Esophagus mucosa (tissue), 1 donor: ENCODE measurements at regions not wholly inside any gene's neighbourhood (a gene's known extent, or its start where the extent isn't known, plus 50 kb on each side); places are given as distances from the start of the nearest gene placed in this dataset.

Experiments used
- ATAC-seq: fragments of 200-7000 bp; cut with Tn5 transposase; one replicate; pipeline ENCODE4 v1.9.1; 2020
- donor health status: DM: yes; HTN: yes; CAD: no.

DNA sequence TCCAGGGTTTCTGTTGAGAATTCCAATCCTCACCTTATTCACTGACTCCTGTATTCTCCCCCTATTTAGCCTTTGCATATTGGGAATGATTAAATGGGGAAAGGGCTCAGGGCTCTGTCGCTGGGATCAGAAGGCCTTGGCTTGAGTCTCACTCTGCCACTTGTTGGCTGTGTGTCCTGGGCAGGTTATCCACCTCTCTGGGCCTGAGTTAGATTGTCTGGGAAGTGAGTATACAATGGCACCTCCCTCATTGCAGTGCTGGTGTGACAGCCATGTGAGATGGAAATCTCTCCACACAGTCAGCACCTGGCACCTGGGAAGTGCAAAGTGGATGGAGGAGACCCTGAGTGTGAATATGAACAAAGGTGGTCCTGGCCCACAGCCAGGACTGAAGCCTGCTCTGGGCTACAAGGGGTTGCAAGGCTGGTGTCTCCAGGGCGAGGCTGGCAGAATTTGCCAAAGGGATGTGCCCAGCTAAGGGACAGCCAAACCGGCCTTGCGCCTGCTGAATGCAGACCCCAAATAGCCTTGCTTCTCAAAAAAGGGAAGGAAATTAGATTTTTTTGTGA, 200.0 kb upstream of the PMEPA1 start:
- no peak for ATAC-seq

- no peak for ATAC-seq
Measured at GRCh38 chr20:57908704-57909630, 199.2 kb upstream of the PMEPA1 start.

DNA sequence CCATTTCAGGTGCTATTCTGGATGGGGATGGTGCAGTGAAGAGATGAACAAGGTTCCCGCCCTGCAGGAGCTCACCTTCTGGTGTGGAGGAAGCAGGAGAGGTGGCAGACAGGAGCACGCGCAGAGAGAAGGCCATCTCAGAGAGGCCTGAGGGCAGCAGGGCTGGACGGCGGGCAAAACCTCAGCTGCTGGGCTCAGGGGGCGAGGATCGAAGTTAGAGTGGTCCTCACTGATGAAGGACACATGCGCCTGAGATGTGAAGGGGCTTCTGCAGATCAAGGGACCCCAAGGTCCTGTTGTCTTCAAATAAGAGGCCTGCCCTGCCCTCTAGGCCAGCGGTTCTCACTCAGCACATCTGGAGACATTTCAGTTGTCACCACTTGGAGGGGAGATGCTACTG, 198.4 kb upstream of the PMEPA1 start:
- ATAC-seq, result no peak

DNA sequence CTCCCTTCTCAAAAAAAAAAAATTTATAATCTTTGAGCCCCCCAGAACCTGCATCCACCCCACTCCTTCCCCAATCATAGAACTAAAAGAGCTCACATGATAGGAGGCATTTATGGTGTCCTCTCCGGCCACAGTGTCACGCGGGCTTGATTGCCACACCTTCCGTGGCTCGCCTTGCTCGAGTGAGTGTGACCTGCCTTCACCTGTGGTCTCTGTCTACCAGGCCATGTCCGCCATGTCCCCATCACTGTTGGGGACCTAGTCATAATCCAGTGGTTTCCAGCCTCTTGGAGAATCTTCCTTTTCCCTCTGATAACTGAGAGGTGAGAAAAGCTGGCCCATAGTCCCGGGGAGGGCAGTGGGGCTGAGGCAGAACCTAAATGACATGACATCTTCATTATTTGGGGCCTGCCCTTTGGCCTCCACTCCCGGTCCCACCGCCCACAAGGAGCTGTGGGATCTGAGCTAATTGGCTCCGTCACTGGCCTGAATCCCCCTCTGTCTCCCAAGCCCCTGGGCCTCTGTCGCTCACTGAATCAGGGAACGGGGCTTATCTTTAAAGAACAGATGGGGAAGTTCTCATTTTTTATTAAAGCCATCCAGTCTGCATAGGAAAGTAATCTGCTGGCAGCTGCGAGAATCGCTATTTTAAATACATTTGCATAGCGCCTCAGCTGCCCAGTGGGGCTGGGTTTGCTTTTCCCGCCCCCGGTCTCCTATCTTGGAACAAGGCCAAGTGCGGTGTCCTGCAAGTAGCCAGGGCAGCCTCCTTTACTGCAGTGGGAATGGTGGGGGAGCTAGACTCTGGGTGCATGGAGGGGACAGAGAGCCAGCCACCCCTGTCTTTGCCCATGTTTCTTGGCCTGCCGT, 197.6 kb upstream of the PMEPA1 start:
- ATAC-seq, result no peak

- no peak for ATAC-seq
Measured at GRCh38 chr20:57905448-57905847, 195.6 kb upstream of the PMEPA1 start.

- no peak for ATAC-seq
Measured at GRCh38 chr20:57904314-57905105, 194.7 kb upstream of the PMEPA1 start.

- ATAC-seq, result peak; percentile 34
Measured at GRCh38 chr20:57902473-57902872, 192.7 kb upstream of the PMEPA1 start.

- no peak for ATAC-seq
Measured at GRCh38 chr20:57901526-57901925, 191.7 kb upstream of the PMEPA1 start.

GRCh38 chr20:57900226-57900905, 190.6 kb upstream of the PMEPA1 start:
- no peak for ATAC-seq

DNA sequence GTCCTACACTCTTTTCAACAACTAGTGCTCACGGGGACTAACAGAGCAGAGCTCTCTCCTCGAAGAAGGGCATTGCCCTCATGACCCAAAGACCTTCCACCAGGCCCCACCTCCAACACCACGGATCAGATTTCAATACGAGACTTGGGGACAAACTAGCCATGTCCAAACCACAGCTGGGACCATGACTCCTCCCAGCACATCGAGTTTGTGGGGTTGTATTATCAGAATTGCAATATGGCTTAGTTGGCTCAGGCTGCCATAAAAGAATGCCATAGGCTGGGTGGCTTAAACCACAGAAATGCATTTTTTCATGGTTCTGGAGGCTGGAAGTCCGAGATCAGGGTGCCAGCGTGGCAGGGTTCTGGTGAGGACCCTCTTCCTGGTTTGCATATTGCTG, 189.7 kb upstream of the PMEPA1 start:
- ATAC-seq, result no peak

DNA sequence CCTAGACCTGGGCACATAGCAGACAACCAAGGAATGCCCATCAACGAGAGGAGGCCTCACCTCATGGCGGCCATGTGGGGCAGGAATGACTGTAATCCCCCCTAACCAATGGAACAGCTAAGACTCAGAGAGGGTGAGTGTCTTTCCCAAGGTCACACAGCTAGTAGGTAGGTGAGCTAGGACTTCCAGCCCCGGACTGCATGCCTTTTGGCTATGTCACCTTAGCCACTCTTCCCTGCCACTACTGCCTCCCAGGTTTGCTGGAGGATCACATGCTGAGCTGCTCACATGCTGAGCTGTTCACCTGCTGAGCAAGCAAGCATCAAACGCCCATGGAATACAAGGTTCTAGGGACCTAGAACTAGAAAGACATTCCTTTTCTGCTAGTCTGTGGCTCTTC, 188.5 kb upstream of the PMEPA1 start:
- ATAC-seq, result no peak

GRCh38 chr20:57897891-57898290, 188.1 kb upstream of the PMEPA1 start:
- ATAC-seq, result no peak

- ATAC-seq, result no peak
Measured at GRCh38 chr20:57897156-57897874, 187.5 kb upstream of the PMEPA1 start.

- ATAC-seq, result no peak
Measured at GRCh38 chr20:57896563-57896962, 186.7 kb upstream of the PMEPA1 start.

GRCh38 chr20:57896017-57896416, 186.2 kb upstream of the PMEPA1 start:
- no peak for ATAC-seq

DNA sequence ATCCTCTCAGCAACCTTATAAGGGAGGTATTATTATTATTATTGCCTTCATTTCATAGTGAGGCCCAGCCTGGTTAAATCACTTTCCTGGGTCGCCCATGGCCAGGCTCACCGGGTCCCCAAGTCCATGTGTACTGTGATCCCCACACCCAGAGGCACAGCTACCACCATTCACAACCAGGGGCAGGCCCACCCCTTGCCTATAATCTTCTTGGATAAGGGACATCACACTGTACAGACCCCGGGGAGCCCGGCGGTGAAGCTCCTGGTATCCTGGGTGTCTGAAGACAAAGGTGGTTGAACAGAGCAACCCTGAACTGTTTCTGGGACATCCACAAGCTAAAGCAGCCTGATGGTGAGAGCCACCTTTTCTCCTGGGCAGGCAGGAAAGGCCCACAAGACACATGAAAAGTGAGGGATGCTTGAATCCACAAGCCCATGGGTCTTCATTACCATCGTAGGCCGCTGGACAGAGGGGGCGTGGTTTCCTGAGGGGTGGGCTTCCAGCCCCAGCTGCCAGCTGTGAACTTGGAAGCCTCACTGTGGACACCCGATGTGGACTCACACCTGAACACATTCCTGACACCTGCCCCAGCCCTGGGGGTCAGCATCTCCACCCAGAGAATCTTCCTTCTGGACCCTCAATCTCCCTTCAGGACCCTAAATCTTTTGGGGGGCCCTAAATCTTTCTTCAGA, 185.5 kb upstream of the PMEPA1 start:
- ATAC-seq, result no peak

DNA sequence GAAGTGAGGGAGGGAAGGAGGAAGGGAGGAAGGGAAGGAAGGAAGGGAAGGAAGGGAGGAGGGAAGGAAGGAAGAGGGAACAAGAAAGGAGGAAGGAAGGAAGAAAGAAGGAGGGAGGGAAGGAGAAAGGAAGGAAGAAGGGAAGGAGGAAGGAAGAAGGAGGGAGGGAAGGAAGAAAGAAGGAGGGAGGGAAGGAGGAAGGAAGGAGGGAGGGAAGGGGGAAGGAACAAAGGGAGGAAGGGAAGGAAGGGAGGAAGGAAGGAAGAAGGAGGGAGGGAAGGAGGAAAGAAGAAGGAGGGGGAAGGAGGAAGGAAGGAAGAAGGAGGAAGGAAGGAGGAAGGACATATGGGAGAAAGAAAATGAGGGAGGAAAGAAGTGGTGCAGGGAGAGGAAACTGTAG, 184.7 kb upstream of the PMEPA1 start:
- ATAC-seq, result no peak

DNA sequence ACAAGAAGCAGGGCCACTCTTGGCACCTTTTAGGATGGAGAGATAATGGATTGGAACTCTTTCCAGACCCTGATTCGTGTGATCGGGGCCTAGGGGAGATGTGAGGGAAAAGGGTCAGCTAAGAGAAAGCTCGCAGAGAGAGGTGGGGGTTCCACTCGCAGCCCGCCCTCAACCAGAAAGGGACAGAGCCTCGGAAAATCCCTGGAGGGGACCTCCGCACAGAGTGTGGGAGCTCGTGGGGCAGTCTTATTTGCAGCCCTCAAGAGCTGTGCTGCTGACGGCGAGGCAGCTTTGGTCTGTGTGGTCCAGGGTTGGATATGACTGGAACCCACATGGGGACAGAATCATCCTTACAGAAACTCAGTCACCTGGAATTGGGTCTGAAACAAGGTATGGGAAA, 184.3 kb upstream of the PMEPA1 start:
- no peak for ATAC-seq

- ATAC-seq, result peak; percentile 27
Measured at GRCh38 chr20:57893366-57893999, 183.7 kb upstream of the PMEPA1 start.

DNA sequence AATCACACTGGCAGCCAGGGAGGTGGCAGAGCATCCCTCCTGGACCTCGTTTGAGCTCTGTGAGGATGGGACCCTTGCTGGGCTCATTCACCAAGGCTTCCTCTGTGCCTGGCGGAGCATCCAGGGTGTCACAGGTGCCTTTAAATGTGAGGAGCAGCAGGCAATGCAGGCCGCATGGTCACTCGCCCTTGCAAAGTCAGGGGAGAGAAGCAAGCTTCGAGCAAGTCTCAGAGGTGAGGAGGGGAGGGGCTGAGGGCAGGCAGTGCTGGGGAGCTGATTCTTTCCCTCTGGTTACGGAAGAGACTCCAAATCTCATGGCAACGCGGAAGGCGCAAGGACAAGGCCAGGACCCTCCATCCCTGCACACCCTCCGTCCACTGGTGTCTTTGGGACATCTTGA, 182.7 kb upstream of the PMEPA1 start:
- ATAC-seq, result no peak
